ENCODE measurements at regions not wholly inside any gene's neighbourhood (a gene's known extent, or its start where the extent isn't known, plus 50 kb on each side); places are given as distances from the start of the nearest gene placed in this dataset.

DNA sequence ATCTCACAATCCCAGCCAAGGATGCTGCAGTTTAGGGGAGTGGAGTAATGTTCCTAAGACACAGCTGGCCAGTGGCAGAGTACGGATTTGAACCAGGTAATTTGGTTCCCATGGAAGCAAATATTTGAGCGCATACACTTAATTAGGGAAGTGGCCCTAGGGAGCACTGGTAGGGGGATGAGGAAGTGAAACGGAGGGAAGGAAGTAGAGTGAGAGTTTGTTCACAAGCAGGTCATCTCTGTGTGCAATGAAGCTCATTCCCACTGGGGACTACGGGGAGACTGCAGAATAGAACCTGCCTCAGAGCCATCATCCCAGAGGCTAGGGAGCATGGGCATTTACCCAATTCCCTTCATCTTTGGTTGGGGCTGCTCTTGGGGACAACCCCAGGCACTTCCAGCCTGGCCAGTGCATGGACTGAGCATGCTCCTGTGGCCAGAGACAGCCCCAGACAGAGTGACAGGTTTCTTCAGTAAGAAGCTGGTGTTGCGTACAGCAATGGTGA lies 317.2 kb upstream of the PROK2 start:
- Mint-ChIP-seq H3K27ac (no peak overlapping the region), H3K4me1 (ENCODE audit: low read depth in 2 of 2) (peaks cover 8 to 15% of the 10 kb centered on the region in 2 donors), H3K9me3 (no peaks in the 10 kb centered on the region), H3K27me3 (peaks cover 35 to 79% of the 10 kb centered on the region in 2 donors), H3K36me3 (ENCODE audit: insufficient read depth) (no peaks in the 10 kb centered on the region), H3K4me3 (no peak overlapping the region)
- ATAC-seq (replicated peaks): peak; percentile 27
- no peak for DNase-seq

DNA sequence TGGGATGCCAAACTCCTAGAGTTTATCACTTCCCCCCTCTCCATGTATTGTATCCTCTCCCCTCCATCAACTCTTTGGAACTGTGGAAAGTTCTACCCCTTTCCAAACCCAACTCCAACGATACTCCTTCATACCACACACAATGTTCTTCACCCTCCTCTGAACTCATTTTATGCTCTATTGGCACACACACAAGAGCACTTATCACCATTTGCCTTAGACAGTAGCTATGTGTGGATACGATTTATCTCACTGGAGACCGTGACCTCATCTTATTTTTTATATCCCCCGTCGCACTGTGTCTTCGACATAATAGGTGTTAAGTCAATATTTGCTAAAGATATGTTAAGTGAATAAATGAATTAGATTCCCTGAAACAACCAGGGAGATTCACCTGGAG lies 316.5 kb upstream of the PROK2 start:
- ATAC-seq (replicated peaks): no peak
- no peak for DNase-seq
- H3K36me3 Mint-ChIP-seq (ENCODE audit: insufficient read depth): no peaks in the 10 kb centered on the region
- peak overlapping the region; percentile 47 to 76 for H3K4me3 Mint-ChIP-seq
- no peaks in the 10 kb centered on the region for H3K9me3 Mint-ChIP-seq
- no peak overlapping the region for H3K27ac Mint-ChIP-seq
- peaks cover 8 to 15% of the 10 kb centered on the region in 2 donors for H3K4me1 Mint-ChIP-seq (ENCODE audit: low read depth in 2 of 2)
- H3K27me3 Mint-ChIP-seq: peaks cover 35 to 84% of the 10 kb centered on the region in 2 donors

DNA sequence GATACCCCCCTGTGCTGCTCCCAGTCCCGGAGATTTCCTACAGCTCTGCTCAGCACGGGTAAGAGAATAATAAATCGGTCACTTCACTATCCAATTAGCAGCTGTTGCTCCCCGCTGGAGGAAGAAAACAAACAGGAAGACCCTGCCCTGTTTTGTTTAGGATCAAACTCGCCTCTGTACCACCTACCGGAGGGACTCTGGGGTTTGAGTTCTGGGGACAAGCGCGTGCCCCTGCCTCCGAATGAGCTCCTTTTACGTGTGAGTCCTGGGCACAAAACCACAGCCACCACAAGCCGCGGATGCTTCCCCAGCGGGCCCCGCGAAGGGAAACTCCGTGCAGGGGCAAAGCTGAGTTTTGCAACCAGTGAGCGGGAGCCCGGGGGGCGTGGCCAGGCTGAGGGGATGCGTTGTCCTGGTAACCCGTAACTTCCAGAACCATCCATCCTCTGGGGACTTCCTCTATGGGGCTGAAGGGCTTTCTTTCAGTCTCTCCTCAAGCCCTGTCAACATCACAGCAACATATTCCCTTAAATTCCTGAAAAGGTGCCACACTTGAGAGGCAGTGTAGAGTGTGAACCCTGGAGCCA lies 315.7 kb upstream of the PROK2 start:
- Mint-ChIP-seq H3K9me3 (no peaks in the 10 kb centered on the region), H3K27me3 (peaks cover 33 to 84% of the 10 kb centered on the region in 2 donors), H3K36me3 (ENCODE audit: insufficient read depth) (no peaks in the 10 kb centered on the region), H3K4me3 (peak overlapping the region; percentile 47 to 76), H3K4me1 (ENCODE audit: low read depth in 2 of 2) (peaks cover 8 to 15% of the 10 kb centered on the region in 2 donors), H3K27ac (peak overlapping the region in 1 of 2 donors; percentile 87)
- peak; percentile 42 to 53 (median 51) for DNase-seq
- ATAC-seq (replicated peaks): peak; percentile 81

DNA sequence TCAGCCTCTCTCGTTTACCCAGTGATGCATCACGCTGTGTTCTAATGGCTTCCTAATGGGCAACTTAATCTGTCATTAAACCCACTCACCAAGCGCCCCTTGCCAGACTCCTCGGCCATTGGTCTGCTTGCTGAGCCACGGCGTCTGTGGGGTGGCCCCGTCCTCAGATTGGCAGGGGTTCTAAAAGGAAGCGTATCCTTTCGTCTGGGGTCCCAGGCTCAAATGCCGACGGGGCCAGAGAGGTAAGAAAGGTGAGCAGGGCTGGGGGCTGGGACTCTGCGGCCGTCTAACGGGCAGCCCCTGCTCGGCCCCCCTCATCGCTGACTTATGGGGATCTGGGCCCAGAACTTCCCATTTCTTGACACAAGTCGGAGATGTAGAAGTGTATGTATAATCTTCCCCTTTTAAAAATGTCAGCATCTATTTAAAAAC lies 315.1 kb upstream of the PROK2 start:
- peak overlapping the region in 1 of 2 donors; percentile 87 for H3K27ac Mint-ChIP-seq
- no peak for DNase-seq
- H3K4me3 Mint-ChIP-seq: peak overlapping the region; percentile 47 to 76
- H3K4me1 Mint-ChIP-seq (ENCODE audit: low read depth in 2 of 2): peaks cover 8 to 15% of the 10 kb centered on the region in 2 donors
- H3K27me3 Mint-ChIP-seq: peaks cover 29 to 78% of the 10 kb centered on the region in 2 donors
- peak; percentile 9 for ATAC-seq (replicated peaks)
- H3K9me3 Mint-ChIP-seq: no peaks in the 10 kb centered on the region
- no peaks in the 10 kb centered on the region for H3K36me3 Mint-ChIP-seq (ENCODE audit: insufficient read depth)

DNA sequence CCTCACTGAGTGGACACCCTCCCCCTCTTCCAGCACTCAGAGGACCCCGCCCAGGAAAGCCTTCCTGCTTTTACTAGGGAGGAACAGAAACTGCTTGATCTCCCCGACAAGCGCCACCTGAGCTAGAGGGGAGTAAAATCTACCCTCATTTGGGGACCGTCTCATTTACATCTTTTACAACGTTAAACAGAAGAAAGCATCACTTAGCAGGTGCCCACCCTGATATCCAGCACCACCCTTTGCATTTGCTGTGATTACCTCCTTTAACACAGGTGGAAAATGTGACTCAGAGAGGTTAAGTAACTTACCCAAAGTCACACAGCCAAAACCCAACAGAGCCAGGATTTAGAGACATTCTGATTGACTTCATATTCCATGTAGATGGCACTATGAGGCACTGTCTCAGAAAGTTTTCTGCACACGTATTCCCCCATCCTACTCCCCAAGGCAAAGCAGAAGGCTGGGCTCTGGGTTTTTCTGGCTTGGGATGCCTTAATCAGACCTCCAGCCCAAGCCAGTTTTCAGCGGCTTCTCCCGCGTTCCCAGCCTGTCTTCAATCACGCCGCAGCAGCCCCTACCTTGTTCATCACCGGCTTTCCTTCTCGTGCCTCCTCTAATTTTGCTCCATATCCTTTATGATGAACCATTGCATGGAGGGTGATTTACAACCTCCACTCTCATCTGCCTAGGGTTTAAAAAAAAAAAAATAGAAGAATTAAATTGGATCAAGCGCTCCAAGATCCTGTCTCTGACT lies 314.6 kb upstream of the PROK2 start:
- peaks cover 29 to 74% of the 10 kb centered on the region in 2 donors for H3K27me3 Mint-ChIP-seq
- no peak for ATAC-seq (replicated peaks)
- peaks cover 8 to 15% of the 10 kb centered on the region in 2 donors for H3K4me1 Mint-ChIP-seq (ENCODE audit: low read depth in 2 of 2)
- H3K4me3 Mint-ChIP-seq: peak overlapping the region in 1 of 2 donors; percentile 76
- DNase-seq: no peak
- no peaks in the 10 kb centered on the region for H3K9me3 Mint-ChIP-seq
- peak overlapping the region in 1 of 2 donors; percentile 87 for H3K27ac Mint-ChIP-seq
- H3K36me3 Mint-ChIP-seq (ENCODE audit: insufficient read depth): no peaks in the 10 kb centered on the region

DNA sequence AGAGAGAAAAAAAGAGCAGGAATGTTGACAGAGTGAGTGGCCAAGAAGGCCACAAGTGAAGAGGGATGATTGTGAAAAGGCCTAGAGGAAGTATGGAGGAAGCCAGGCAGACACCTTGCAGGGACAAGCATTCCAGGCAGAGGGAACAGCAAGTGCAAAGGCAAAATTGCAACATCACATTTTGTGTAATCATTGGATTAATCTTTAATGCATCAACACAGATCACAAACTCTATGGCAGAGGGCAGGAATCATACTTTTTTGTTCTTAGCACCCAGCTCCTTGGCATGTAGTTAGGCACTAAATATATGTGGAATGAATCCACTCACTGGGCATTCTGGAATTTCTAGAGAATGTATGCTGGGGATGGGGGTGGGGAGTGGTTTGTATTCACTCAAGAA lies 312.1 kb upstream of the PROK2 start:
- no peak for DNase-seq
- no peaks in the 10 kb centered on the region for H3K36me3 Mint-ChIP-seq (ENCODE audit: insufficient read depth)
- peaks cover 18 to 58% of the 10 kb centered on the region in 2 donors for H3K27me3 Mint-ChIP-seq
- H3K9me3 Mint-ChIP-seq: no peaks in the 10 kb centered on the region
- H3K27ac Mint-ChIP-seq: no peak overlapping the region
- H3K4me1 Mint-ChIP-seq (ENCODE audit: low read depth in 2 of 2): peaks cover 8 to 15% of the 10 kb centered on the region in 2 donors
- H3K4me3 Mint-ChIP-seq: no peak overlapping the region
- ATAC-seq (replicated peaks): no peak

DNA sequence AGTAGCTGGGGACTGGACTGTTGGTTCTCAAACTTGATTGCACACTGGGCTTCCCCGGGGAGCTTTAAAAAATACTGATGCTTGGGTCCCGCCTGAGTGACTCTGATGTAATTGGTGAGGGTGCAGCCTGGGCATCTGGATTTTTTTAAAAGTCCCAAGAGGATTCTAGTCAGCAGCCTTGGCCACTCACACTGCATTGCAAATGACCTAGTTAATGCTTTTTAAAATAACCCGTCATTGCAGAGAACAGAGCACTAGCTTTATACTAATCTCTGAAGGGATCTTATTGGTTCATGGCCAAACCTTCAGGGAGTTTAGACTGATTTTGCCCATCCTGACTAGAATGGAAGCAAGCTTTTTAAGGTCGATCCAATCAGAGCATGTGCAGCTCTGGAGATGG lies 310.6 kb upstream of the PROK2 start:
- H3K4me3 Mint-ChIP-seq: no peak overlapping the region
- no peak overlapping the region for H3K27ac Mint-ChIP-seq
- no peak for DNase-seq
- H3K36me3 Mint-ChIP-seq (ENCODE audit: insufficient read depth): peaks cover 2% of the 10 kb centered on the region
- H3K27me3 Mint-ChIP-seq: peaks cover 9 to 43% of the 10 kb centered on the region in 2 donors
- peaks cover under 1 to 6% of the 10 kb centered on the region in 2 donors for H3K4me1 Mint-ChIP-seq (ENCODE audit: low read depth in 2 of 2)
- no peak for ATAC-seq (replicated peaks)
- H3K9me3 Mint-ChIP-seq: no peaks in the 10 kb centered on the region

DNA sequence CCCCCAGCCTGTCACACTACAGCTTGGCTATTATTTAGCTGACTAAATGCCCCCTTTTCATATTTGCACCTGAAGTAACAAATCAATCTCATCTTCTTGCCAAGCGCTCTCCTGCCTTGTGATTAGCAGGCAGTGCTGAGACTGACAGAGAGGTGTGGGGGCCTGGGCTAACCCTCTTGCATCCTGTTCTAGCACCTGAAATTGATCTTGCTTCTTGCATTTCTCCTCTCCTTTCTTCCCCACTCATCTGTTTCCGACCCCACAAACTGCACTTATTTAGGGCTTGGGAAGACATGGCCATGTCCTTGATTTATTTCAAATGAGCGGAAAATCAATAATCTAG lies 309.0 kb upstream of the PROK2 start:
- DNase-seq (no peak), ATAC-seq (replicated peaks) (no peak)
- Mint-ChIP-seq H3K4me3 (no peak overlapping the region), H3K36me3 (ENCODE audit: insufficient read depth) (peaks cover 3% of the 10 kb centered on the region), H3K27ac (no peak overlapping the region), H3K27me3 (peaks cover 0 to 27% of the 10 kb centered on the region in 2 donors), H3K9me3 (no peaks in the 10 kb centered on the region), H3K4me1 (ENCODE audit: low read depth in 2 of 2) (no peaks in the 10 kb centered on the region)

DNA sequence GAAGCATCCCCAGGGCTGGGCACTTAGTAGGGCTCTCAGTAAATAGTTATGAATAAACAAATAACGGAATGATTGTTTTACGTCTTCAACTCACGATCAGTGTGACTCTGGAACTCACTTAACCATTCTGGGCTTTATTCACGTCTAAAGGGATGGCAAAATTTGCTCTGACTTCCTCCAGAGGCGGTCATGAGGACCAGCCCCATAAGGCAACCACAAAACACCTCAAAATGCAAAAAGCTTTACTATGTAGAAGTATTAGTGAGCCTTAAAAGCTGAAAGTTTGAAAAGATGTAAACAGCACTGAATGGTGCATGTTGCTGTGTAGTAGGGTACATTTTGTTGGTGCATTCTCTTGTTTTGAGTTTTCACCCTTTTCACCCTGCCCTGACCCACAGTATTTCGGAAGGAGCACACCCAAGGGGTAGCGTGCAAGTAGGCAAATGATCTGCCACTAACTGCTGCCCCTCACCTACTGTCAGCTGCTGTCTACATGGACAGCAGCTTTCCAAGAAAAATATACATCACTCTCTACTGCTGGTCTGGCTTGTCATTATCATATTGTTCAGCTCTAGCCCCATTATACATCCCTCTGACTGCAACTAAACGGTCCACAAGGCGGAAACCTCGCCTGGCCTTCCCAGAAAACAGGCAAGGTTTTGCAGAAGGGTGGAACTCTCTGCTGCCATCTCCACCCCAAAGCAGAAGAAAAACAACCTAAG lies 308.5 kb upstream of the PROK2 start:
- Mint-ChIP-seq H3K27me3 (peaks cover 0 to 22% of the 10 kb centered on the region in 2 donors), H3K36me3 (ENCODE audit: insufficient read depth) (peaks cover 3% of the 10 kb centered on the region), H3K4me3 (no peak overlapping the region), H3K4me1 (ENCODE audit: low read depth in 2 of 2) (no peaks in the 10 kb centered on the region), H3K27ac (no peak overlapping the region), H3K9me3 (no peaks in the 10 kb centered on the region)
- DNase-seq (no peak), ATAC-seq (replicated peaks) (no peak)

DNA sequence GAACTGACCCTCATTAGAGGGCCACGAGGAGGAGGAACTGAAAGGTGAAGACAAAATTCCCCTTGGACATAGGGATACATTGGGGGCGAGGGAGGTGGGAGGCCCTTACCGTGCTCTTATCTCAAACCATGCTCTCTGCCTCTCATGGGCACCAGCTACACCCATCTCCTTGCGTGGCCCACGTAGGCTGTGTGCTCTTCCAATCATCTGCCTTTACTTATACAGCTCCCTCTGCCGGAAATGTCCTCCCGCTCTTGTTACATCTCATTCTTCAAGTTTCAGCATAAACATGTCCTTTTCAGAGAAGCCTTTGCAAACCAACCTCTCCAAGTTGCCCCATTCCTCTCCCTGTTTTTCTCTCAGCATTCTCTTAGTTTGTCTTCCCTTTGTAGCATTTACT lies 307.8 kb upstream of the PROK2 start:
- DNase-seq (no peak), ATAC-seq (replicated peaks) (no peak)
- no peaks in the 10 kb centered on the region for H3K4me1 Mint-ChIP-seq (ENCODE audit: low read depth in 2 of 2)
- no peak overlapping the region for H3K27ac Mint-ChIP-seq
- peaks cover 3% of the 10 kb centered on the region for H3K36me3 Mint-ChIP-seq (ENCODE audit: insufficient read depth)
- H3K27me3 Mint-ChIP-seq: peaks cover 0 to 16% of the 10 kb centered on the region in 2 donors
- H3K9me3 Mint-ChIP-seq: no peaks in the 10 kb centered on the region
- no peak overlapping the region for H3K4me3 Mint-ChIP-seq

DNA sequence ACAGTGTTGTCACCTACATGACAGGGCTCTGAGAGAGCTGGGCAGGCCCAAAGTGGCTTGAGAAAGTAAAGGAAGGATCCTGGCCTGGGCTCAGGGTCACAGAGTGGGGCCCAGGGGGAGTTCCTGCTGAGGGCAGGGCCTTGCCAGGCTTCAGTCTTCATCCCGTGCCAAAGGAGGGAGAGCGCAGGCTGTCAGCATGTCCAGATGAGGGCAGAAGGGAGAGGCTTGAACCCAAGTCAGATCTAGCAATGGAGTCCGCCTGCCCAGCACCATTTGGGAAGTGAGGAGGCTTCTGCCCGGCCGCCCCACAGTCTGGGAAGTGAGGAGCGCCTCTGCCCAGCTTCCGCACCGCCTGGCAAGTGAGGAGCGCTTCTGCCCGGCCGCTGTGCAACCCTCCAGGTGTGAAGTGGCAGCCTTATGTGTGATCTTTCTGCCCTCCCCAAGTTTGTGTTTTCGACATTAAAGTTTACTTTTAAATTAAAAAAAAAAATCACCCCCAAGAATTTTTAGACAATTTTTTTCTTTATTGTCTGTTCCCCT lies 303.6 kb upstream of the PROK2 start:
- Mint-ChIP-seq H3K9me3 (no peaks in the 10 kb centered on the region), H3K4me1 (ENCODE audit: low read depth in 2 of 2) (no peaks in the 10 kb centered on the region), H3K27me3 (peaks cover 13 to 18% of the 10 kb centered on the region in 2 donors), H3K4me3 (no peak overlapping the region), H3K27ac (no peak overlapping the region), H3K36me3 (ENCODE audit: insufficient read depth) (peaks cover 5% of the 10 kb centered on the region)
- ATAC-seq (replicated peaks): no peak
- no peak for DNase-seq

DNA sequence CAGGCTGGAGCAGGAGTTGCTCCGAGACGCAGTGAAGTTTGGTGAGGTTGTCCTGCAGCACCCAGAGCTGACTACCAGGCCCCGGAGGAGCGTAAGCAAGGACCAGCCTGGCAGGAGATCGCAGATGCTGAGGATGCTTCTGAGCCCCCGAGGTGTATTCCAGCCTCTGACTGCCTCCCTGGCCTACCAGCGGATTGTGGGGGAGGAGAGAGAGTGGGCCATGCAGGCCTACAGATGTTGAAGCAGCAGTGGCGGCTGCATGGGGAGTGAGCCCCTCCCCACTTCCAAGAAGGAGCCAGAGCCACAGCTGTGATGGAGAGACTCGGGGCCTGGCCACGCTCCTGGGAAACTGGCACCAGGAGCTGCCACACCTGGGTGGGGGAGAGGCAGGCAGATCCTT lies 302.5 kb upstream of the PROK2 start:
- DNase-seq: no peak
- H3K27ac Mint-ChIP-seq: no peak overlapping the region
- H3K4me3 Mint-ChIP-seq: no peak overlapping the region
- peaks cover 18 to 19% of the 10 kb centered on the region in 2 donors for H3K27me3 Mint-ChIP-seq
- H3K9me3 Mint-ChIP-seq: no peaks in the 10 kb centered on the region
- ATAC-seq (replicated peaks): no peak
- no peaks in the 10 kb centered on the region for H3K4me1 Mint-ChIP-seq (ENCODE audit: low read depth in 2 of 2)
- H3K36me3 Mint-ChIP-seq (ENCODE audit: insufficient read depth): peaks cover 5% of the 10 kb centered on the region

DNA sequence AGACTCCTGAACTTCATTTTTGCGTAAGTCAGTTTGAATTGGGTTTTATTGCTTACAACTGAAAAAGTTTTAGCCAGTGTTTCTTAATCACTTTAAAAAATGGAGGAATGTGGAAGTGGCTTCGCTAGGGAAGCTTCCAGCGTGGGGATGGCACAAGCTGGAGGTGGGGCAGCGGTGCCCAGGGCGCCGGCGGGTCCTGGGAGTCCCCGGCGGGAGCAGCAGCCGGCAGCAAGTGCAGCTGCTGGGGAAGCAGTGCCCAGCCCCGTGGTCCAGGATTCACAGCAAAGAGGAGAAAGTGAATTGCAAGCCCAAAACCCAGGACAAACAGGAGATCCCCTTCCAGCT lies 301.8 kb upstream of the PROK2 start:
- H3K36me3 Mint-ChIP-seq (ENCODE audit: insufficient read depth): peaks cover 5% of the 10 kb centered on the region
- no peak overlapping the region for H3K27ac Mint-ChIP-seq
- DNase-seq (no peak), ATAC-seq (replicated peaks) (no peak)
- peaks cover 18 to 19% of the 10 kb centered on the region in 2 donors for H3K27me3 Mint-ChIP-seq
- no peaks in the 10 kb centered on the region for H3K9me3 Mint-ChIP-seq
- no peaks in the 10 kb centered on the region for H3K4me1 Mint-ChIP-seq (ENCODE audit: low read depth in 2 of 2)
- H3K4me3 Mint-ChIP-seq: no peak overlapping the region

All from effector memory CD8-positive, alpha-beta T cell (primary cell).